ENCODE measurements at regions not wholly inside any gene's neighbourhood (a gene's known extent, or its start where the extent isn't known, plus 50 kb on each side); places are given as distances from the start of the nearest gene placed in this dataset.
A peak's percentile ranks its signal among the peaks of the same experiment; 100 is the strongest.
"Not testable (repeated sequence)": the region's sequence is repeated elsewhere in the genome, so short reads cannot be mapped to it uniquely, and the experiment has no call there.

- no peaks in the 10 kb centered on the region for H3K36me3 ChIP-seq (ENCODE audit: control insufficient read depth, insufficient read depth, low read length)
- no peaks in the 10 kb centered on the region for H3K9me3 ChIP-seq (ENCODE audit: control insufficient read depth, insufficient read depth, low read length)
- 100% methylated on average over 1 of the region's 1 CpG for WGBS (ENCODE audit: insufficient coverage, insufficient read length)
- no peak overlapping the region for H3K4me3 ChIP-seq (ENCODE audit: low read length)
- H3K27me3 ChIP-seq (ENCODE audit: control insufficient read depth, insufficient read depth, low read length), result no peaks in the 10 kb centered on the region
- H3K27ac ChIP-seq (ENCODE audit: low read length), result no peak overlapping the region
- DNase-seq (ENCODE audit: low read depth, low spot score), result no peak
- H3K4me1 ChIP-seq (ENCODE audit: control insufficient read depth, insufficient read depth, low read length), result no peaks in the 10 kb centered on the region
Observed at GRCh38 chr3:191727338-191727737, 266.4 kb downstream of the PYDC2 start.

DNA sequence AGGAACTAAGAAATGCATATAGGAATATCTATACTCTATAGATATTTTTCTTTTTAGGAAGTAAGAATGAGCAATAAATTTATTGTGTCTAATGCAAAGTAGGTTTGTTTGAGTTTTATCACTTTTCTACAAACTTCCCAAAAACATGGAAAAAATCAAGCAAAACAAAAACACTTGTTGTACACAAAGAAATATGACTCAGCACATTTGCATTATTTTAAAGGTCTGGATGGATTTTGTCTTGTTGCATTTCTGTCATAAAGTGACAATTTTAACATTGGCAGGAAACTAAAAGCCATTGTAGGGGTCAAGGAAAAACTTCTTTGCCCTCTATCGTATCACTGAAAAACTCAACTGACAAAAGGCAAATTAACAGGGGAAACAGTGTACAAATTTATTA lies 267.2 kb downstream of the PYDC2 start:
- WGBS (ENCODE audit: insufficient coverage, insufficient read length), result no CpG with 5 or more reads among the region's 1 CpG
- Histone ChIP-seq H3K4me3 (ENCODE audit: low read length) (no peak overlapping the region), H3K9me3 (ENCODE audit: control insufficient read depth, insufficient read depth, low read length) (no peaks in the 10 kb centered on the region), H3K4me1 (ENCODE audit: control insufficient read depth, insufficient read depth, low read length) (no peaks in the 10 kb centered on the region), H3K36me3 (ENCODE audit: control insufficient read depth, insufficient read depth, low read length) (no peaks in the 10 kb centered on the region), H3K27ac (ENCODE audit: low read length) (no peak overlapping the region), H3K27me3 (ENCODE audit: control insufficient read depth, insufficient read depth, low read length) (no peaks in the 10 kb centered on the region)
- DNase-seq (ENCODE audit: low read depth, low spot score), result no peak

GRCh38 chr3:191737742-191738141 lies 276.8 kb downstream of the PYDC2 start:
- no peaks in the 10 kb centered on the region for H3K27me3 ChIP-seq (ENCODE audit: control insufficient read depth, insufficient read depth, low read length)
- no CpG with 5 or more reads among the region's 1 CpG for WGBS (ENCODE audit: insufficient coverage, insufficient read length)
- no peak overlapping the region for H3K4me3 ChIP-seq (ENCODE audit: low read length)
- no peaks in the 10 kb centered on the region for H3K36me3 ChIP-seq (ENCODE audit: control insufficient read depth, insufficient read depth, low read length)
- no peak for DNase-seq (ENCODE audit: low read depth, low spot score)
- H3K27ac ChIP-seq (ENCODE audit: low read length), result no peak overlapping the region
- H3K9me3 ChIP-seq (ENCODE audit: control insufficient read depth, insufficient read depth, low read length), result 0 out of 2 replicates have a peak, but pooled peaks cover 1% of the 10 kb centered on the region
- H3K4me1 ChIP-seq (ENCODE audit: control insufficient read depth, insufficient read depth, low read length), result no peaks in the 10 kb centered on the region

DNA sequence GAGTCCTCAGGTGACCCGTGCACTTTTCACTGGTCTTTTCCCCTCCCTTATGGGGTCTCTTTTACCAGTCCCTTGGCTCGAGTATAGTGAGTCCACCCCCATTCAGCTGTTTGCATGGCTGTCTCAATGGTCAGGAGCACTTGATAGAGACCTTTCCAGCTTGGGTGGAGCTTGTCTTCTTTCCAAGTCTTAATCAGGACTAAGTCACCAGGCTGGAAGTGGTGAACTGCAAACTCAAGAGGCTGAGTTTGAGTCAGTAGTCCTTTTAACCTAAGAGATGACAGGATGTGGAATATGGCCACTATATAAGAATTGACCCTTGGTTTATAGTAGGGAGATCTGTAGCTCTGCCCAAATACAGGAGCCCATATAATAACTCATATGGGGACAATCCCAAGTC lies 279.7 kb downstream of the PYDC2 start:
- H3K4me1 ChIP-seq (ENCODE audit: control insufficient read depth, insufficient read depth, low read length), result no peaks in the 10 kb centered on the region
- H3K9me3 ChIP-seq (ENCODE audit: control insufficient read depth, insufficient read depth, low read length), result 0 out of 2 replicates have a peak, but pooled peaks cover 1% of the 10 kb centered on the region
- no peaks in the 10 kb centered on the region for H3K36me3 ChIP-seq (ENCODE audit: control insufficient read depth, insufficient read depth, low read length)
- DNase-seq (ENCODE audit: low read depth, low spot score), result no peak
- no peaks in the 10 kb centered on the region for H3K27me3 ChIP-seq (ENCODE audit: control insufficient read depth, insufficient read depth, low read length)
- WGBS (ENCODE audit: insufficient coverage, insufficient read length), result no CpG with 5 or more reads among the region's 2 CpGs
- H3K4me3 ChIP-seq (ENCODE audit: low read length), result no peak overlapping the region
- no peak overlapping the region for H3K27ac ChIP-seq (ENCODE audit: low read length)

DNA sequence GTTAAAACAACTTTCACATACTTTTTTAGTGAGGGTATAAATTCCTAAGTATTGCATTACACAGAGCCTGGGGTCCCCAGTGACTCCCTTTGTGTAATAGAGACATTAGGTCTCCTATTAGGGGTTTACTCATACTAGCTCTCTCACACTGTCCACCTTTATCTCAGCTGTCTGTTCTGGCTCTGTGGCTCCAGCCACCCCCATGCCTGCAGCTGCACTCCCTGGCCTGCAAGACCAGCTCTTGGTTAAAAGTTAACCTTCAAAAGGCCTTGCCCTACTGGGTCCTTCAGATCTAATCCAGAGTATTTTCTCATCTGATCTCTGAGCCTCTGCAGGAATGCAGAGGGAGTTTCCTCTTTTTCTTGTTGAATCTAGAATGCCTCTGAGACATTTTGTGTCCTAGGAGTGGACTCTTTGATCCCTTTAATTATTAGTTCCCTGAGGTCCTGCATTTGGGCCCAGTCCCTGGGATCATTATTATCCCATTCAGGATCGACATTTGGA lies 280.9 kb downstream of the PYDC2 start:
- not testable (repeated sequence) for H3K4me3 ChIP-seq (ENCODE audit: low read length); H3K27ac ChIP-seq (ENCODE audit: low read length); H3K9me3 ChIP-seq (ENCODE audit: control insufficient read depth, insufficient read depth, low read length); H3K36me3 ChIP-seq (ENCODE audit: control insufficient read depth, insufficient read depth, low read length); H3K27me3 ChIP-seq (ENCODE audit: control insufficient read depth, insufficient read depth, low read length); DNase-seq (ENCODE audit: low read depth, low spot score); H3K4me1 ChIP-seq (ENCODE audit: control insufficient read depth, insufficient read depth, low read length)
- WGBS (ENCODE audit: insufficient coverage, insufficient read length), result no CpG with 5 or more reads among the region's 1 CpG

- 0 out of 2 replicates have a peak, but pooled peaks cover 1% of the 10 kb centered on the region for H3K9me3 ChIP-seq (ENCODE audit: control insufficient read depth, insufficient read depth, low read length)
- no peak for DNase-seq (ENCODE audit: low read depth, low spot score)
- no peak overlapping the region for H3K27ac ChIP-seq (ENCODE audit: low read length)
- WGBS (ENCODE audit: insufficient coverage, insufficient read length), result no CpG with 5 or more reads among the region's 11 CpGs
- no peaks in the 10 kb centered on the region for H3K36me3 ChIP-seq (ENCODE audit: control insufficient read depth, insufficient read depth, low read length)
- H3K4me1 ChIP-seq (ENCODE audit: control insufficient read depth, insufficient read depth, low read length), result no peaks in the 10 kb centered on the region
- H3K4me3 ChIP-seq (ENCODE audit: low read length), result no peak overlapping the region
- H3K27me3 ChIP-seq (ENCODE audit: control insufficient read depth, insufficient read depth, low read length), result no peaks in the 10 kb centered on the region
Observed at GRCh38 chr3:191743283-191743682, 282.3 kb downstream of the PYDC2 start.

GRCh38 chr3:191750618-191751017 lies 289.7 kb downstream of the PYDC2 start:
- Histone ChIP-seq H3K36me3 (ENCODE audit: control insufficient read depth, insufficient read depth, low read length) (no peaks in the 10 kb centered on the region), H3K4me1 (ENCODE audit: control insufficient read depth, insufficient read depth, low read length) (no peaks in the 10 kb centered on the region), H3K27ac (ENCODE audit: low read length) (no peak overlapping the region), H3K9me3 (ENCODE audit: control insufficient read depth, insufficient read depth, low read length) (no peaks in the 10 kb centered on the region), H3K27me3 (ENCODE audit: control insufficient read depth, insufficient read depth, low read length) (no peaks in the 10 kb centered on the region), H3K4me3 (ENCODE audit: low read length) (no peak overlapping the region)
- DNase-seq (ENCODE audit: low read depth, low spot score), result no peak
- no CpG with 5 or more reads among the region's 3 CpGs for WGBS (ENCODE audit: insufficient coverage, insufficient read length)

DNA sequence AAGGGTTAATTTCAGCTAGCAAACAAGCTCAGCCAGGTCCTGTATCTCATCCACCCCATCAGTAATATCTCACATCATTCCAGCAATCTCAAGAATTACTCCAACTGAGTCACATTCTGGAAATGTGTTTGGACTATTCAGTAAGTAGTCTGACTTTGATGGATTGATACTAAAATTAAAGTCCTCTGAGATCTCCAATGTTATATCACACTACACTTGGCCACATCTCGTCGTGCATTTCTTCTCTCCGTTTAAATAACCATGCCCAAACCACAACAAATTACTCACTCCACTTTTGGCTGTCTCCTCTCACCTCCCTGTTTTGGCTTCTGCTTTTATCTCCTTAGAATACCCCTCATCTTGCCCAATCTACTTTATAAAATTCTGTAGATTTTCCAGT lies 292.2 kb downstream of the PYDC2 start:
- WGBS (ENCODE audit: insufficient coverage, insufficient read length), result no CpG with 5 or more reads among the region's 3 CpGs
- DNase-seq (ENCODE audit: low read depth, low spot score), result no peak
- no peaks in the 10 kb centered on the region for H3K9me3 ChIP-seq (ENCODE audit: control insufficient read depth, insufficient read depth, low read length)
- H3K4me1 ChIP-seq (ENCODE audit: control insufficient read depth, insufficient read depth, low read length), result no peaks in the 10 kb centered on the region
- H3K27me3 ChIP-seq (ENCODE audit: control insufficient read depth, insufficient read depth, low read length), result no peaks in the 10 kb centered on the region
- no peak overlapping the region for H3K4me3 ChIP-seq (ENCODE audit: low read length)
- H3K27ac ChIP-seq (ENCODE audit: low read length), result no peak overlapping the region
- no peaks in the 10 kb centered on the region for H3K36me3 ChIP-seq (ENCODE audit: control insufficient read depth, insufficient read depth, low read length)

GRCh38 chr3:191761906-191762305 lies 300.9 kb downstream of the PYDC2 start:
- DNase-seq (ENCODE audit: low read depth, low spot score), result no peak
- H3K36me3 ChIP-seq (ENCODE audit: control insufficient read depth, insufficient read depth, low read length), result no peaks in the 10 kb centered on the region
- no CpG with 5 or more reads among the region's 2 CpGs for WGBS (ENCODE audit: insufficient coverage, insufficient read length)
- no peaks in the 10 kb centered on the region for H3K9me3 ChIP-seq (ENCODE audit: control insufficient read depth, insufficient read depth, low read length)
- no peaks in the 10 kb centered on the region for H3K27me3 ChIP-seq (ENCODE audit: control insufficient read depth, insufficient read depth, low read length)
- no peak overlapping the region for H3K4me3 ChIP-seq (ENCODE audit: low read length)
- peaks cover 1% of the 10 kb centered on the region; the same call in 1 of the 2 replicates for H3K4me1 ChIP-seq (ENCODE audit: control insufficient read depth, insufficient read depth, low read length)
- no peak overlapping the region for H3K27ac ChIP-seq (ENCODE audit: low read length)

DNA sequence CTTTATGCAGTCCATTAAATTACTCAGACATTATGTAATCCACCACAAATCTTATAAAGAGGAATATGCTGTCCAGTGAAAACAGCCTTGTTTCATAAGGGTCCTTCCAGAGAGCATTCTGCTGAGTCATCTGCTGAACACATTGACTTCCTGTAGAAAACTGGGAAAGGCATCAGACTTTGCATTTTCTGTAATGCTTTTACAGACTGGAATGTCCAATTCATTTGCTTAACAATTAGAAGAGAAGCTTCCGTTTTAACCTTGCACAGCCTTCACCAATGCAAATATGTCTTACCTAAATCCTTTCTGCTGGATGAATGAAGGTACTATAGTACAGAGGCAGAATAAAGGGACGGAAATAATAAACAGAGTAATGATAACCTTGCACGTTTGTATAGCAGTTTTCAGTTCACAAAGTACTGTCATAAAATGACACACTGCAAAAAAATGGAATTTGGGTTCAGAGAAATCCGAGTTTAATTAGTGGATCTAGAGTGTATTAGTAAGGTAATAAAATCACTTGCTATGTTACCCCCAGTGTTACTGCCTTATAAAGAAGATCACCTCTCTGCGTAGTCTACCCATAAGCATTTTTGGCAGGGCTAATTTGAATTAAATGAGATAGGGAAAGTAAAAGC lies 301.5 kb downstream of the PYDC2 start:
- Histone ChIP-seq H3K27me3 (ENCODE audit: control insufficient read depth, insufficient read depth, low read length) (no peaks in the 10 kb centered on the region), H3K9me3 (ENCODE audit: control insufficient read depth, insufficient read depth, low read length) (no peaks in the 10 kb centered on the region), H3K27ac (ENCODE audit: low read length) (no peak overlapping the region), H3K4me1 (ENCODE audit: control insufficient read depth, insufficient read depth, low read length) (peaks cover 1% of the 10 kb centered on the region; the same call in 1 of the 2 replicates), H3K4me3 (ENCODE audit: low read length) (no peak overlapping the region), H3K36me3 (ENCODE audit: control insufficient read depth, insufficient read depth, low read length) (no peaks in the 10 kb centered on the region)
- WGBS (ENCODE audit: insufficient coverage, insufficient read length), result no CpG with 5 or more reads among the region's 5 CpGs
- peak; percentile 9 for DNase-seq (ENCODE audit: low read depth, low spot score)

DNA sequence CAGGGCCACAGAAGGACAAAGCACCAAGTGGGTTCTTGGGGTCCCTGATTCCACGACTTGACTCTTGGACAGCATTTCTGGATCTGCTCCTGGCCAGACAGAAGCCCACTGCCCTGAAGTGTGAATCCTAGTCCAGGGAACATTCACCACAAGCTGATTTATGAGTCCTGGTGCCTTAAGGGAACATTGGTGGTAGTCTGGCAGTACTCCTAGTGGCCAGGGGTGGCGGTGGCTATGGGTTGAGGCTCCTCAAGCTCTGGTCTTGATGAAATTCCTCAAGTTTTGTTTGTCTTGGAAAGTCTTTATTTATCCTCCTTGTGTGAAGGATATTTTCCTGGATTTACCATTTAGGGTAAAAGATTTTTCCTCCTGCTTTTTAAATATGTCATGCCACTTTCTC lies 307.5 kb downstream of the PYDC2 start:
- Histone ChIP-seq H3K4me3 (ENCODE audit: low read length) (no peak overlapping the region), H3K27ac (ENCODE audit: low read length) (no peak overlapping the region), H3K4me1 (ENCODE audit: control insufficient read depth, insufficient read depth, low read length) (no peaks in the 10 kb centered on the region), H3K9me3 (ENCODE audit: control insufficient read depth, insufficient read depth, low read length) (no peaks in the 10 kb centered on the region), H3K27me3 (ENCODE audit: control insufficient read depth, insufficient read depth, low read length) (no peaks in the 10 kb centered on the region), H3K36me3 (ENCODE audit: control insufficient read depth, insufficient read depth, low read length) (no peaks in the 10 kb centered on the region)
- DNase-seq (ENCODE audit: low read depth, low spot score), result no peak
- no CpG with 5 or more reads among the region's 2 CpGs for WGBS (ENCODE audit: insufficient coverage, insufficient read length)
